Neural progenitor cell (in vitro differentiated cells): ENCODE measurements at regions not wholly inside any gene's neighbourhood (a gene's known extent, or its start where the extent isn't known, plus 50 kb on each side); places are given as distances from the start of the nearest gene placed in this dataset.

ENCODE experiments used
- CTCF ChIP-seq: fragments of 200-600 bp; sonication (generic); IDR thresholded peaks from 2 replicates; pipeline ENCODE4 v1.5.1; 2017; ENCODE audit warnings: antibody characterized with exemption, mild to moderate bottlenecking
- EZH2 ChIP-seq: fragments of 200-600 bp; sonication (generic); IDR thresholded peaks from 2 replicates; pipeline ENCODE4 v1.6.1; 2017; ENCODE audit warnings: antibody characterized with exemption, mild to moderate bottlenecking, moderate library complexity
- EZH2phosphoT487 ChIP-seq: fragments of 200-600 bp; sonication (generic); IDR thresholded peaks from 2 replicates; pipeline ENCODE4 v1.6.1; 2017; ENCODE audit warnings: antibody characterized with exemption

GRCh38 chr3:78204977-78205376 lies 1165.1 kb downstream of the ROBO2 start:
- TF ChIP-seq EZH2phosphoT487 (no peak), CTCF (peak; percentile 48), EZH2 (no peak)
